NCI-H187 treated with DMSO at 0.1 percent for 48 hours (cell line): ENCODE measurements at regions not wholly inside any gene's neighbourhood (a gene's known extent, or its start where the extent isn't known, plus 50 kb on each side); places are given as distances from the start of the nearest gene placed in this dataset.

ENCODE experiments used
- DNase-seq: peaks from one replicate; lab custom pipeline; 2025; lab: John Stamatoyannopoulos, UW

GRCh38 chr19:28210886-28211285, 1002.1 kb downstream of the UQCRFS1 start:
- DNase-seq, result no peak

GRCh38 chr19:28208745-28209144, 1004.2 kb downstream of the UQCRFS1 start:
- no peak for DNase-seq

- DNase-seq, result no peak
Measured at GRCh38 chr19:28207244-28207643, 1005.7 kb downstream of the UQCRFS1 start.

DNA sequence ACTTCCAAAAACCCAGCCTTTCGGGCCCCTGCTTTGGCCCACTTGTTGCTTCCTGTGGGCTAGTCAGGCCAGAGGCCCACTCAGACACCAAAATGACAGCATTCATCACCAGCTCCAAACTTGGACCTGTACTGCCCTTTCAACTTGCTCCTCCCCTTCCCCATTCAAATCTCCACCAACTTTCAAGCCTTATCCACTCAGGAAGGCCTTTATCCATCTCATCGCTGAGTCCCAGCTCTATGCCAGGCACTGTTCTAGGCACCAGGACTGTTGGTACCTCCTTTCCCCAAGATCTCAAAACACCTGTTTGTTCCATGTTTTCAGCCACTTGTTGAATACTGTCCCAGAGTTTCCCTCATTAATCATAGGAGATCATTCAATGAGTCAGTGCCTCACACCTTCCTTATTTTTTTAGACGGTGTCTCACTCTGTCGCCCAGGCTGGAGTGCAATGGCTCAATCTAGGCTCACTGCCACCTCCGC, 1011.4 kb downstream of the UQCRFS1 start:
- DNase-seq, result no peak

- DNase-seq, result no peak
Measured at GRCh38 chr19:28199323-28199722, 1013.6 kb downstream of the UQCRFS1 start.

GRCh38 chr19:28196961-28197360, 1016.0 kb downstream of the UQCRFS1 start:
- DNase-seq, result no peak

DNA sequence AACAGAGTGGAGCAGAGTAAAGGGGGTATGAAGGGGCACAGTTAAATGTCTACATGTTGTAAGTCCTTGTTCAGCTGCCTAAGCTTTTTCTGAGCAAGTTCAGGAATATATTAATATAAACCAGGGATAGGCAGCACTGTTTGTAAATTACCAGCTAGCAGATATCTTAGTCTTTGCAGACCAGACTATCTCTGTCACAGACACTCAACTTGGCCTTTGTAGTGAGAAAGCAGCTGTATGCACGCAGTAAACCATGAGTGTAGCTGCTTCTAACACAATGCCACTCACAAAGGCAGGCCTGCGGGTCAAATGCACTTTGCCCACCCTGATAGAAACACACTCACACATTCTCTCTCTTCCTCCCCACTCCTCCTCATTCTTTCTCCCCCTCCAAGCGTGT, 1016.9 kb downstream of the UQCRFS1 start:
- DNase-seq, result no peak

DNA sequence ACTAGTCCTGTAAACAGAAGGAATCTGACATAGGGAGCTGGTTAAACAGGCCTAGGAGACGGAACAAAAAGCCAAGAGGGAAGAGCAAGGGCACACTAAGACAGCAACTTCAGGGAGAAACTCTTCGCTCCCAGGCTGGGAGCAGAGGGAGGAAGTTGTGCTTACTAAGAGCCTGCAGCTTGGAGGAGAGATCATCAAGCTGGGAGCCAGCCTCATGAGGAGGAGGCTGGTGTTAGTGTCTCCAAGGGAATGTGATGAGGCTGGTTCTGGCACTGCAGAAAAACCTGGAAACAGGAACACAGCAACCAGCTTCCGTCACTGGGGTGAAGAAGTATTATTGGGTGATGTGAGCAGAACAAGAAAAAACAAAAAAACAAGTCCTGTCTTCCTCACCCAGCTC, 1027.3 kb downstream of the UQCRFS1 start:
- no peak for DNase-seq

GRCh38 chr19:28184997-28185396, 1028.0 kb downstream of the UQCRFS1 start:
- no peak for DNase-seq

GRCh38 chr19:28176193-28176592, 1036.8 kb downstream of the UQCRFS1 start:
- no peak for DNase-seq

- DNase-seq, result no peak
Measured at GRCh38 chr19:28171983-28172382, 1041.0 kb downstream of the UQCRFS1 start.

- DNase-seq, result peak; percentile 50
Measured at GRCh38 chr19:28170066-28170465, 1042.9 kb downstream of the UQCRFS1 start.

DNA sequence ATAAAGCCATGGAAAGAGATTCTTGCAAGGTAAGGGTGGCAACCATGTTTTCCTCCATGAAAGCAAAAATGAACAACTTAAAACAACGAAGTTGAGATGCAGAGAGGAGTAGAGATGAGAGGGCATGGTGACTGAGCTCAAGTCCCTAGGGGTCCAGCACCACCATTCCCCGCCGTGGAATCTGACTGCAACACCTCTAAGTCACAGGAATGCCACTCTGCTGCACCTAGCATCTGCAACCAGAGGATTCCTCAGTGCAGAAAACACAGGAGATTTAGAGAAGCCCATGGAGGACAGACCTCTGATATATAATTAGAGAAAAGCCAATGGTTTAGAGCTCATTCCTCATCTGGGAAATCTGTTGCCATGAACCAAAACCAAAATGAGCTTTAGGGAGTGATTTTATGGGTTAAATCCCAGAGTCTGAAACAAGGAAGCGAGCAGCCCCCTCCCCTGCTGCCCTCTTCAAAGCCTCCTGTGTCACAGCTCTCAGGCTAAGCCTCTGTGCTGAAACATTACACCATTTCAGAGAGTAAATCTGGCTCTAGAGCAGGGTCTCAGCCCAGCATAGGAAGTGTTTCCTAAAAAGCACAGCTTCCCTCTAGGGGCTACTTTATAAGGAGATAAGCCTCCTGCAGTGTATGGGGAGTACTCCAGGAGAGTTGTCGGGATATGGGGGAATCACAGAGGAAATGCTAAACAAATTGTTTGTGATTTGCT, 1043.6 kb downstream of the UQCRFS1 start:
- DNase-seq, result no peak

- no peak for DNase-seq
Measured at GRCh38 chr19:28168557-28168956, 1044.4 kb downstream of the UQCRFS1 start.

DNA sequence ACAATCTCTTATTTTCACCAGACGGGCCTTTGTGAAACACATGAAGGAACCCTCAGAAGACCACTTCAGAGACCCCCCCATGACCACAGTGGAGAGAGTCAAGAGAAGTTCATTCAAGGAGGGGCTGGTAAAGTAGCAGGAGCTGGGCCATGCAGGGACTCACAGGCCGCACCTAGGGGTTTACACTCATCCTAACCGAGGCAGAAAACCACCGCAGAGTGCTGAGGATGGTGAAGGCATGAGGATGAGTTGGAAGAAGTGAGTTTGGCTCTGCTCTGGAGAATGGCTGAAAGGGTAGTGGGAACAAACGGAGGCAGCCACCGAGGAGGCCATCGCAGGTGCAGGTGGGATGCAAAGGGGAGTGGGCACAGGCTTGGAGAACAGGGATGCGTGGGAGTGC, 1046.9 kb downstream of the UQCRFS1 start:
- no peak for DNase-seq

GRCh38 chr19:28164214-28164613, 1048.7 kb downstream of the UQCRFS1 start:
- DNase-seq, result no peak

DNA sequence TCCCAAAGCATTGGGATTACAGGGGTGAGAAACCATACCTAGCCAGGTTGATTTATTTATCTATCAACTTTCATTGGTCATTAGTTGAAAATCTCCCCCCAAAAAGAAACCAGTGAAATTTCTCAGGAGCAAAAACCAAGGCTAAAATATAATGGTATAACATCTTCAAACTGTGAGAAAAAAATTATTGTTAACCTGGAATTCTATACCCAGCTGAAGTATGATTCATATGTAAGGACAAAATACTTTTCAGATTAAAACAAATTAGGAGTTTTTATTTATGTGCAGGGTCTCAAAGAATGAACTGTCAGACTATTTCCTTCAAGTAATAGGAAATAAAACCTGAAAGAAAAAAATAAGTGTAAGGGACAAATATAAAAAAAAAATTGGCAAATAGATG, 1053.9 kb downstream of the UQCRFS1 start:
- DNase-seq, result no peak

GRCh38 chr19:28155265-28155664, 1057.7 kb downstream of the UQCRFS1 start:
- DNase-seq, result no peak

DNA sequence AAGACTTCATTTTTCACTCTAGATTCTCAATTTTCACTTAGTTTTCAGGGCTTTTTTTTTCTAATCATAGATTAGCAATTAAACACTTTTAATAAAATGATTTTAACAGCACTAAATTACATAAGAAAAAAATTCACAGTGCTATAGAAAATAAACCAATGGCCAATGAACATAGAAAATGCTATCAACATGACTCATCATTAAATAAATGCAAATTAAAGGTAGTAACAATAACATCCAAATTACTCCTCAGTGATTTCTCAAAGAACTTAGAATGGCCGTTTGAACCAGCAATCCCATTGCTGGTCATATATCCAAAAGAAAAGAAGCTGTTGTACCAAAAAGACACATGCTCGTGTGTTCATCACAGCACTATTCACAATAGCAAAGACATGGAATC, 1058.9 kb downstream of the UQCRFS1 start:
- DNase-seq, result no peak

DNA sequence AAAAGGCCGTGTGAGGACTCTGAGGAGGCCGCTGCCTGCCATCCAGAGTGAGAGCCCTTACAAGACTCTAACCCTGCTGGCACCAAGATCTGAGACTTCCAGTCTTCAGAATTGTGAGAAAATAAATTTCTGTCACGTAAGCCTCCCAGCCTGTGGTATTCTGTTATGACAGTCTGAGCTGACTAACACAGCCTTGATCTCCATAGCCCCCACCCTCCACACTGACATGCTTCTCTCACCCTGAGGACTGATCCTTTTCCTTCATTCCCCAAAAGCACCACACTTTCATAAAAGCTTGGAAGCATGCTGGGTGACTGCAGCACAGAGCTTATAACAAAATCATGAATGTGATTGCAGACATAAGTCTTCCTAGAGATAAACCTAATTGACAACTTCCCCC, 1059.8 kb downstream of the UQCRFS1 start:
- DNase-seq, result no peak

GRCh38 chr19:28152195-28152594, 1060.8 kb downstream of the UQCRFS1 start:
- no peak for DNase-seq

GRCh38 chr19:28150129-28150528, 1062.8 kb downstream of the UQCRFS1 start:
- no peak for DNase-seq

- no peak for DNase-seq
Measured at GRCh38 chr19:28148554-28148953, 1064.4 kb downstream of the UQCRFS1 start.

DNA sequence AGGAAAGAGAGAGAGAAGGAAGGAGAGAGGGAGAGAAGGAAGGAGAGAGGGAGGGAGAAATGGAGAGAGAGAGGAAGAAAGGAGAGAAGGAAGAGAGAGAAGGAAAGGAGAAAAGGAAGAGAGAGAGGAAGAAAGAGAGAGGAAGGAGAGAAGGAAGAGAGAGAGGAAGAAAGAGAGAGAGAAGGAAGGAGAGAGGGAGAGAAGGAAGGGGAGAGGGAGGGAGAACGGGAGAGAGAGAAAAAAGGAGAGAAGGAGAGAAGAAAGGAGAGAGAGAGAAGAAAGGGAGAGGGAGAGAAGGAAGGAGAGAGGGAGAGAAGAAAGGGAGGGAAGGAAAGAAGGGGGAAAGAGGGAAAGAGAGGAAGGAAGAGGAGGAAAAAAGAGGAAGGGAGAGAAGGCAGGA, 1070.7 kb downstream of the UQCRFS1 start:
- no peak for DNase-seq
